ENCODE measurements at regions not wholly inside any gene's neighbourhood (a gene's known extent, or its start where the extent isn't known, plus 50 kb on each side); places are given as distances from the start of the nearest gene placed in this dataset.

DNA sequence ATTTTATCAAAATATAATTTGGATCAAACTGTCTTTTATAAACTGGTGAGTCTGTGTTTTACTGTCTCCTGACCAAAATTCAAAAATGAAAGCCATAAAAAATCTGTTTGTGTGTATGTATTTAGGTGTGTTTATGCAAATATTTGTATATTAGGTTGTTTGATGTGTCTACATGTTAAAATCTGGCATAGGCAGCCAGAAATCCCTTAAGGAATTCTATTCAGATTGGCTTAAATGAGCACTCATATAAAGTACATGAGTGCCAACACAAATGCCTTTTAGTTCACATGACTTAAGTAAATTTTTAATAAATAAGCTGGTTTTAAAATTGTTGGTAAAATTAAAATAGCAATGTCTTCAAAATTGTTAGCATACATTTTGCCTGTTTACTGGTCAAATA, 133.3 kb upstream of the GUCY1A2 start:
- no TSS peak for BruUV-seq (replicated peaks)
- TF ChIP-seq FOSL1 (IDR thresholded peaks at IDR 0.05; ENCODE audit: low read depth) = no peak
- ChIA-PET CTCF (no interaction called here), RAD21 (ENCODE audit: low non-redundant PET in 1 of 2, low total read pairs in 2 of 2, uncharacterized antibody in 2 of 2, unreplicated experiment in 2 of 2) (no interaction called here), POLR2A (no interaction called here)
- no peaks in the 10 kb centered on the region for H3K9me2 ChIP-seq (ENCODE audit: insufficient read depth)
- no peak overlapping the region for H3K9ac ChIP-seq (ENCODE audit: low read length)
- no peak overlapping the region for H2AFZ ChIP-seq (ENCODE audit: low read depth, low read length, poor library complexity, severe bottlenecking)
- DNase-seq (ENCODE audit: low read depth, low spot score) (no peak), ATAC-seq (no peak)
- H4K20me1 ChIP-seq (ENCODE audit: insufficient read depth) = no peaks in the 10 kb centered on the region
- H3K9me3 ChIP-seq (ENCODE audit: control insufficient read depth in 1 of 2, insufficient read depth in 1 of 2, low read depth in 1 of 2, low read length in 2 of 2) = no peaks in the 10 kb centered on the region
- intact Hi-C loops (cut with micrococcal nuclease) = no loop called here
- H3K4me1 ChIP-seq (ENCODE audit: control insufficient read depth in 1 of 2, insufficient read depth in 2 of 2, low read length in 2 of 2) = no peaks in the 10 kb centered on the region
- no peak overlapping the region for H3K4me2 ChIP-seq (ENCODE audit: low read length)
- no peak overlapping the region for H3K27ac ChIP-seq (ENCODE audit: low read depth, low read length)
- H3K36me3 ChIP-seq (ENCODE audit: control insufficient read depth in 1 of 2, insufficient read depth in 2 of 2, low read length in 2 of 2) = no peaks in the 10 kb centered on the region
- H3K4me3 ChIP-seq (replicated peaks in 1 of 2; ENCODE audit: low read depth in 1 of 2, low read length in 2 of 2) = no peak overlapping the region
- H3K79me2 ChIP-seq (ENCODE audit: insufficient read depth, low read length) = no peaks in the 10 kb centered on the region
- H3K27me3 ChIP-seq (ENCODE audit: insufficient read depth, low read length) = no peaks in the 10 kb centered on the region

DNA sequence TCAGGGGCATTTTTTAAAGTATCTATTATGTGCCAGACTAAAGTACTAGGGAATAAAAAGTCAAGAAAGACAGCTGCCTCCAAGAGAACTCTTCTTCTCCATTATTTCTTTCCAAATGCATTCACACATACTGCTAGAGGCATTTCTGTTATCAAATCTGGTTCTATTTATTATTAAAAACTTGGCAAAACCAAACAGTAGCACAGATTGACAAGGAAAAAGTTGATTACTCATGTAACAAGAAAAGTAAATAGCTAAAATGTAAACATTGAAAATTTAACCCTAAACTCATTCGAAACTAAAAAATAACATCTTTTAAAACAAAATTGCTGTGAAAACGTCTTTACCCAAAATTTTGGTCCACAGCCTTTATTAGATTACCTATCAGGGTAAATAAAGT, 132.9 kb upstream of the GUCY1A2 start:
- Histone ChIP-seq H3K4me1 (ENCODE audit: control insufficient read depth in 1 of 2, insufficient read depth in 2 of 2, low read length in 2 of 2) (no peaks in the 10 kb centered on the region), H3K9me3 (ENCODE audit: control insufficient read depth in 1 of 2, insufficient read depth in 1 of 2, low read depth in 1 of 2, low read length in 2 of 2) (no peaks in the 10 kb centered on the region), H3K4me2 (ENCODE audit: low read length) (no peak overlapping the region), H3K9ac (ENCODE audit: low read length) (no peak overlapping the region), H3K4me3 (replicated peaks in 1 of 2; ENCODE audit: low read depth in 1 of 2, low read length in 2 of 2) (no peak overlapping the region), H3K27ac (ENCODE audit: low read depth, low read length) (no peak overlapping the region), H3K27me3 (ENCODE audit: insufficient read depth, low read length) (no peaks in the 10 kb centered on the region), H2AFZ (ENCODE audit: low read depth, low read length, poor library complexity, severe bottlenecking) (no peak overlapping the region), H4K20me1 (ENCODE audit: insufficient read depth) (no peaks in the 10 kb centered on the region), H3K36me3 (ENCODE audit: control insufficient read depth in 1 of 2, insufficient read depth in 2 of 2, low read length in 2 of 2) (no peaks in the 10 kb centered on the region), H3K79me2 (ENCODE audit: insufficient read depth, low read length) (no peaks in the 10 kb centered on the region), H3K9me2 (ENCODE audit: insufficient read depth) (no peaks in the 10 kb centered on the region)
- ChIA-PET POLR2A (no interaction called here), RAD21 (ENCODE audit: low non-redundant PET in 1 of 2, low total read pairs in 2 of 2, uncharacterized antibody in 2 of 2, unreplicated experiment in 2 of 2) (no interaction called here), CTCF (no interaction called here)
- TF ChIP-seq, protein P1, sequence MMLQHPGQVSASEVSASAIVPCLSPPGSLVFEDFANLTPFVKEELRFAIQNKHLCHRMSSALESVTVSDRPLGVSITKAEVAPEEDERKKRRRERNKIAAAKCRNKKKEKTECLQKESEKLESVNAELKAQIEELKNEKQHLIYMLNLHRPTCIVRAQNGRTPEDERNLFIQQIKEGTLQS (IDR thresholded peaks at IDR 0.05) = no peak
- DNase-seq (ENCODE audit: low read depth, low spot score) = no peak
- no peak for ATAC-seq
- intact Hi-C loops (cut with micrococcal nuclease) = no loop called here
- BruUV-seq (replicated peaks) = no TSS peak

DNA sequence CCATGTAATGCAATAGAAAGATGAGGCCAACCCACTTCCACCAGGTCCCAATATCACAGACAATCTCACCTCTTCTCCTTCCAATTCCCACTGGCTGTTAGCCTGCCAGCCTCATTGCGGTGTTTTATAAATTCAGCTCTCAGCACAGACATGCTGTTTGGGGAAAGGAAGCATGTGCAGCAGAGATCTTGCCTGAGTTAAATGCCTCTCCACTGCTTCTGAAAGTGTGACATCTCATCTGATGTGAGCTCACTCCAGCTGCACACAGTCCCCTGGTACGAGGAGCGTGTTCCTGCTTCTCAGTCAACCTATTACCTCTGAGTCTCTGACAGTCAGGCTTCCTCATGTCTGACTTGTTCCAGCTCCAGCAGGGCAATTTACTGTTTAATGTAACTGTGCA, 122.7 kb upstream of the GUCY1A2 start:
- 0 out of 2 replicates have a peak, but pooled peaks cover 2% of the 10 kb centered on the region for H3K27me3 ChIP-seq (ENCODE audit: insufficient read depth, low read length)
- no peak overlapping the region for H3K27ac ChIP-seq (ENCODE audit: low read depth, low read length)
- POLR2A ChIA-PET = no interaction called here
- no peaks in the 10 kb centered on the region for H4K20me1 ChIP-seq (ENCODE audit: insufficient read depth)
- RAD21 ChIA-PET (ENCODE audit: low non-redundant PET in 1 of 2, low total read pairs in 2 of 2, uncharacterized antibody in 2 of 2, unreplicated experiment in 2 of 2) = no interaction called here
- CTCF ChIA-PET = no interaction called here
- H3K9me3 ChIP-seq (ENCODE audit: control insufficient read depth in 1 of 2, insufficient read depth in 1 of 2, low read depth in 1 of 2, low read length in 2 of 2) = no peaks in the 10 kb centered on the region
- H3K9ac ChIP-seq (ENCODE audit: low read length) = no peak overlapping the region
- H3K79me2 ChIP-seq (ENCODE audit: insufficient read depth, low read length) = no peaks in the 10 kb centered on the region
- no peaks in the 10 kb centered on the region for H3K36me3 ChIP-seq (ENCODE audit: control insufficient read depth in 1 of 2, insufficient read depth in 2 of 2, low read length in 2 of 2)
- no TSS peak for BruUV-seq (replicated peaks)
- ATAC-seq (no peak), DNase-seq (ENCODE audit: low read depth, low spot score) (no peak)
- H3K4me3 ChIP-seq (replicated peaks in 1 of 2; ENCODE audit: low read depth in 1 of 2, low read length in 2 of 2) = no peak overlapping the region
- no peaks in the 10 kb centered on the region for H3K4me1 ChIP-seq (ENCODE audit: control insufficient read depth in 1 of 2, insufficient read depth in 2 of 2, low read length in 2 of 2)
- no peak overlapping the region for H3K4me2 ChIP-seq (ENCODE audit: low read length)
- H3K9me2 ChIP-seq (ENCODE audit: insufficient read depth) = no peaks in the 10 kb centered on the region
- intact Hi-C loops (cut with micrococcal nuclease) = no loop called here
- H2AFZ ChIP-seq (ENCODE audit: low read depth, low read length, poor library complexity, severe bottlenecking) = no peak overlapping the region
- TF ChIP-seq TCF7L2 (IDR thresholded peaks at IDR 0.05; ENCODE audit: borderline replicate concordance, extremely low read depth, insufficient read depth, insufficient read length) = no peak
